ENCODE measurements at regions not wholly inside any gene's neighbourhood (a gene's known extent, or its start where the extent isn't known, plus 50 kb on each side); places are given as distances from the start of the nearest gene placed in this dataset.
A peak's percentile ranks its signal among the peaks of the same experiment; 100 is the strongest.

DNA sequence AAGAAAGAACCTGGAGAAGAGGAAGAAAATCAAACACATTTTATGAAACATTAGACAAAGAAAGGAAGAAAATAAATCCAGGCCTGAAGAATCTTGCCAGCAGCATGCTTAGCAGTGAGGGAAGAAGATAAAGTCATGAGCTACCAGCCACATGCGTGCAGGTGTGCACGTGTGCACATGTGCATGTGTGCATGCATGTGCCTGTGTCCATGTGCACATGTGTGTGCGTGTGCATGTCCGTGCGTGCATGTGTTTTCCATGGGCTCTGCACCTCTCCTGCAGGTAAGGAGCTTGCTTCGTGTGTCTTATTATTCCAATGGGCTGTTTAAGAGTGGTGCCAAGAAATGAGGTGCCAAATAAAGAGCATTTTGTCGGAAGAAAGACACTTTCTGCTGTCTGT lies 322.2 kb downstream of the FGFR2 start (continued):
- TF ChIP-seq ZNF462 (CRISPR knock-in tag; IDR thresholded peaks at IDR 0.05) (no peak), NANOG (IDR thresholded peaks at IDR 0.05; ENCODE audit: borderline replicate concordance) (no peak)

DNA sequence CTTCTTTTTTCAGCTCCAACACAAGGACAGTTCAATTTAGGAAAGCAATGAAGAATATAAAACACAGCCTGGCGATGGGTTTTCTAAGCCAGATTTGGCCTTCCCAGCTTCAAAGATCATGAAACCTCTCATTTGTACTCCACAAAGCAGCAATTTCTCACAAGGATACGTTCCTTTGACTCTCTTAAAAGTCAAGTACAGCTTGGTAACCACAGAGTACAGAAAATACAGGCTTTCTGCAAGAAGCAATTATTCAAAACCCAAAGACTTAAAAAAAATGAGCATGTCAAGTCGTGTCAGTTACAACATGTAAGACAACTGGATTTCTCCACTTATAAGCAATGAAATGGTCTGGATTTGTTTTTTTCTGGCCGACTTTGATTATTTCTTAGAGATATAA lies 321.4 kb downstream of the FGFR2 start:
- no peak overlapping the region for H3K27ac Mint-ChIP-seq
- no peaks in the 10 kb centered on the region for H3F3A ChIP-seq (replicated peaks; ENCODE audit: low read depth)
- TF ChIP-seq ZNF331 (CRISPR knock-in tag; IDR thresholded peaks at IDR 0.05; ENCODE audit: low read depth) (no peak), JUNB (IDR thresholded peaks at IDR 0.05; ENCODE audit: unreplicated experiment) (no peak), CTCF (conservative IDR thresholded peaks at IDR 0.05; ENCODE audit: low read depth in 2 of 2) (no peak), ZNF462 (CRISPR knock-in tag; IDR thresholded peaks at IDR 0.05) (no peak), POLR2AphosphoS5 (IDR thresholded peaks at IDR 0.05; ENCODE audit: low read depth) (no peak), EZH2phosphoT487 (IDR thresholded peaks at IDR 0.05; ENCODE audit: unreplicated experiment) (no peak), CREB1 (CRISPR knock-in tag; IDR thresholded peaks at IDR 0.05; ENCODE audit: low read depth) (no peak), ZNF114 (CRISPR knock-in tag; IDR thresholded peaks at IDR 0.05) (no peak)

More for the DNA sequence above, 321.4 kb downstream of the FGFR2 start:
- H4K20me1 ChIP-seq (replicated peaks; ENCODE audit: insufficient read depth), result no peaks in the 10 kb centered on the region
- Mint-ChIP-seq H3K4me3 (no peak overlapping the region), H3K27me3 (ENCODE audit: insufficient read depth, low read depth, poor library complexity) (peaks cover 3% of the 10 kb centered on the region), H3K9me3 (peaks cover 6% of the 10 kb centered on the region; the same call in 2 of the 3 replicates), H3K36me3 (ENCODE audit: low read depth) (no peaks in the 10 kb centered on the region), H3K4me1 (peaks cover 3% of the 10 kb centered on the region; the same call in 1 of the 3 replicates)
- no peaks in the 10 kb centered on the region for H3K27me3 ChIP-seq (ENCODE audit: insufficient read depth)
- peak overlapping the region; percentile 38; the same call in 1 of the 2 replicates for H2AFZ ChIP-seq
- no peak for ATAC-seq
- H3K36me3 ChIP-seq (ENCODE audit: insufficient read depth), result no peaks in the 10 kb centered on the region
- no peak overlapping the region for H3K4me3 ChIP-seq
- no peaks in the 10 kb centered on the region for H3K4me1 ChIP-seq (ENCODE audit: insufficient read depth)
- no peak overlapping the region for H3K27ac ChIP-seq (ENCODE audit: low read depth)
- no peak for DNase-seq (ENCODE audit: low spot score)
- no peaks in the 10 kb centered on the region for H3K79me2 ChIP-seq (replicated peaks; ENCODE audit: insufficient read depth)
- H3K9me2 ChIP-seq (ENCODE audit: insufficient read depth), result no peaks in the 10 kb centered on the region; the same call in 1 of the 2 replicates
- H3K4me2 ChIP-seq, result no peak overlapping the region

All from GM23338 (cell line).